Adrenal gland (tissue), 5 donors: ENCODE measurements at regions not wholly inside any gene's neighbourhood (a gene's known extent, or its start where the extent isn't known, plus 50 kb on each side); places are given as distances from the start of the nearest gene placed in this dataset.

Experiments used
- CTCF ChIP-seq, 6 experiments: fragments of 450-650 bp in 4 of 6; fragments of 200-600 bp in 2 of 6; sonication (generic) in 1 of 6; IDR thresholded peaks; 1 replicate in 5 of 6; 2 replicates in 1 of 6; pipeline versions ENCODE4 v1.5.1 to v1.8.0; 2016 to 2021; ENCODE audit warnings: antibody characterized with exemption in 6 of 6, mild to moderate bottlenecking in 2 of 6, moderate library complexity in 1 of 6
- POLR2A ChIP-seq, 2 donors: fragments of 450-650 bp; IDR thresholded peaks; one replicate each; pipeline ENCODE4 v1.6.1; 2017; ENCODE audit warnings: antibody characterized with exemption in 2 of 2, mild to moderate bottlenecking in 2 of 2, moderate library complexity in 1 of 2
- donor health status: DM: no; HTN: no; CAD: no.

GRCh38 chr2:192544371-192544955 is 349.7 kb upstream of the TMEFF2 start:
- TF ChIP-seq CTCF (IDR thresholded peaks at IDR 0.05) = no peak
- no peak for TF ChIP-seq POLR2A (IDR thresholded peaks at IDR 0.05)
